ENCODE measurements at regions not wholly inside any gene's neighbourhood (a gene's known extent, or its start where the extent isn't known, plus 50 kb on each side); places are given as distances from the start of the nearest gene placed in this dataset.

- TF ChIP-seq, protein P1, sequence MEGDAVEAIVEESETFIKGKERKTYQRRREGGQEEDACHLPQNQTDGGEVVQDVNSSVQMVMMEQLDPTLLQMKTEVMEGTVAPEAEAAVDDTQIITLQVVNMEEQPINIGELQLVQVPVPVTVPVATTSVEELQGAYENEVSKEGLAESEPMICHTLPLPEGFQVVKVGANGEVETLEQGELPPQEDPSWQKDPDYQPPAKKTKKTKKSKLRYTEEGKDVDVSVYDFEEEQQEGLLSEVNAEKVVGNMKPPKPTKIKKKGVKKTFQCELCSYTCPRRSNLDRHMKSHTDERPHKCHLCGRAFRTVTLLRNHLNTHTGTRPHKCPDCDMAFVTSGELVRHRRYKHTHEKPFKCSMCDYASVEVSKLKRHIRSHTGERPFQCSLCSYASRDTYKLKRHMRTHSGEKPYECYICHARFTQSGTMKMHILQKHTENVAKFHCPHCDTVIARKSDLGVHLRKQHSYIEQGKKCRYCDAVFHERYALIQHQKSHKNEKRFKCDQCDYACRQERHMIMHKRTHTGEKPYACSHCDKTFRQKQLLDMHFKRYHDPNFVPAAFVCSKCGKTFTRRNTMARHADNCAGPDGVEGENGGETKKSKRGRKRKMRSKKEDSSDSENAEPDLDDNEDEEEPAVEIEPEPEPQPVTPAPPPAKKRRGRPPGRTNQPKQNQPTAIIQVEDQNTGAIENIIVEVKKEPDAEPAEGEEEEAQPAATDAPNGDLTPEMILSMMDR (IDR thresholded peaks at IDR 0.05; ENCODE audit: low read depth, low read length), result no peak
- TF ChIP-seq EZH2phosphoT487 (IDR thresholded peaks at IDR 0.05; ENCODE audit: low read depth), result no peak
Measured at GRCh38 chr4:148643851-148644250, 201.6 kb upstream of the NR3C2 start.

Measured in OCI-LY3 (cell line).